Lung (tissue), 11 donors: ENCODE measurements at regions not wholly inside any gene's neighbourhood (a gene's known extent, or its start where the extent isn't known, plus 50 kb on each side); places are given as distances from the start of the nearest gene placed in this dataset.

ENCODE experiments used
- ATAC-seq: fragments of 200-7000 bp; cut with Tn5 transposase; one replicate; pipeline ENCODE4 v1.9.1; 2020; ENCODE audit warnings: moderate number of reproducible peaks; ENCODE audit not compliant: insufficient read depth, low FRiP score
- DNase-seq, 3 donors: peaks; one replicate each; pipeline ENCODE4 v3.0.0-alpha.2; 2013 to 2017
- H3K27ac ChIP-seq, 2 donors: one replicate each; pipeline ENCODE4 v1.5.1; 2013; ENCODE audit warnings: mild to moderate bottlenecking in 2 of 2, moderate library complexity in 2 of 2, control low read depth in 1 of 2, inconsistent platforms in 1 of 2, low read depth in 1 of 2, low read length in 1 of 2
- H3K27me3 ChIP-seq, 3 donors: one replicate each; pipeline ENCODE4 v1.5.1; 2013; ENCODE audit warnings: low read length in 2 of 3; ENCODE audit not compliant: control insufficient read depth in 3 of 3, insufficient read depth in 3 of 3
- H3K36me3 ChIP-seq, 4 donors: one replicate each; pipeline ENCODE4 v1.5.1; 2013; ENCODE audit warnings: low read length in 4 of 4, mild to moderate bottlenecking in 1 of 4, moderate library complexity in 1 of 4; ENCODE audit not compliant: control insufficient read depth in 4 of 4, insufficient read depth in 4 of 4
- H3K4me1 ChIP-seq, 5 donors: one replicate each; pipeline ENCODE4 v1.5.1; 2013; ENCODE audit warnings: low read length in 5 of 5, mild to moderate bottlenecking in 2 of 5, moderate library complexity in 1 of 5; ENCODE audit not compliant: control insufficient read depth in 5 of 5, insufficient read depth in 5 of 5
- H3K4me3 ChIP-seq: one replicate; pipeline ENCODE4 v1.5.1; 2013; ENCODE audit warnings: mild to moderate bottlenecking, control low read depth, moderate library complexity
- H3K9ac ChIP-seq, 2 donors: one replicate each; pipeline ENCODE4 v1.5.1; 2013; ENCODE audit warnings: low read length in 2 of 2, control low read depth in 1 of 2; ENCODE audit not compliant: insufficient read depth in 1 of 2
- H3K9me3 ChIP-seq, 4 donors: one replicate each; pipeline ENCODE4 v1.5.1; 2013; ENCODE audit warnings: low read length in 3 of 4, mild to moderate bottlenecking in 1 of 4, moderate library complexity in 1 of 4; ENCODE audit not compliant: control insufficient read depth in 4 of 4, insufficient read depth in 3 of 4
- CTCF ChIP-seq: IDR thresholded peaks from 2 replicates; pipeline ENCODE4 v1.5.1; 2012; ENCODE audit warnings: mild to moderate bottlenecking; ENCODE audit errors: control extremely low read depth, extremely low read depth
- WGBS, 2 donors: extraction: QIAGEN DNeasy Blood & Tissue Kit; methylation state at CpG; one replicate each; pipeline ENCODE4 v1.1.7; 2013; 5-methylcytosine and 5-hydroxymethylcytosine counted together
- donor health status: control.
- donor health status: control.
- donor health status: Bipolar disorder and iron deficiency.
- donor health status: healthy.
- donor health status: DM: yes; HTN: yes; CAD: no.

DNA sequence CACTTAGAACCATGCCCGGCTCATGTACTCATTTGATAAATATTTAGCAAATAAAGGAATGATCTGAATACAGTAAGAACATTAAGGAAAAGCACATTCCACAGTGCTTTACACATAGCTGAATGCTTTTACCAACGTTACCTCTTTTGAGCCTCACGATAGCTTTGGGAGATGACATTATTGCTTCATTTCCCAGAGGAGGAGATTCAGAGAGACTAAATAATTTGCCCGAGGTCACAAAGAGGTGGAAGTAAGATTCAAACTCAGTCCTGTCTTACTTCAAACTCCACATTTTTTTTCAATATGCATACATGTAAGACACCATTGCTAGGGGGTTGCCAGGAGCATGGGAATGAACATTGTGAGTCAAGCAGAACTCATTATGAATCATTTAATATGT, 538.5 kb downstream of the BCOR start:
- no peak overlapping the region for H3K4me3 ChIP-seq
- no peaks in the 10 kb centered on the region for H3K4me1 ChIP-seq
- no peak for DNase-seq
- 77 to 79% methylated on average over 4 of the region's 4 CpGs for whole genome bisulfite sequencing, 2 donors
- peaks cover 0 to 9% (median 0%) of the 10 kb centered on the region in 4 donors for H3K9me3 ChIP-seq
- H3K27me3 ChIP-seq, result peaks cover 0 to 30% (median 6%) of the 10 kb centered on the region in 3 donors
- no peak overlapping the region for H3K27ac ChIP-seq
- no peak for ATAC-seq
- no peak for TF ChIP-seq CTCF
- H3K9ac ChIP-seq, result no peak overlapping the region
- no peaks in the 10 kb centered on the region for H3K36me3 ChIP-seq

DNA sequence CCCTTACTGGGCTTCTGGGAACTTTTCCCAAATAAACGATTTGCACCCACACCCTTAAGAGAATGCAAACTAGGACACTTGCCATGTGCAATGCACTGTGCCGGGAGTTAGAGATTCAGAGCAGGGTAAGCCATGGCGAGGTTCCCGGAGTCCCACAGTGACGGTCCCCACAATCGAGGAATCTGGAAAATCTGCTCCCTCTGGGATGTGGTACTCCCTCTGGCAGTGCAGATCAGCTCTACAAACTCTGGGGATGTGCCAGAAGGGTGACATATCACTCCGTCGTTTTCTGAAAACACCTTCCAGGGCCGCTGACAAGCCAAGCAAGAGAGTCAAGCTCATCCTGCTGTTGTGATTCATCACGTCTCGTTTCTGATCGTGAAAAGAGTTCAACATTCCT, 537.5 kb downstream of the BCOR start:
- WGBS, 2 donors, result 80 to 90% methylated on average over 12 of the region's 12 CpGs
- no peak for ATAC-seq

GRCh38 chrX:39563178-39563577, 534.6 kb downstream of the BCOR start:
- H3K36me3 ChIP-seq, result no peaks in the 10 kb centered on the region
- peaks cover 0 to 11% (median 0%) of the 10 kb centered on the region in 4 donors for H3K9me3 ChIP-seq
- H3K9ac ChIP-seq, result no peak overlapping the region
- no peak for TF ChIP-seq CTCF
- H3K27me3 ChIP-seq, result peaks cover 0 to 27% (median 3%) of the 10 kb centered on the region in 3 donors
- H3K4me1 ChIP-seq, result no peaks in the 10 kb centered on the region
- no peak for DNase-seq
- no peak for ATAC-seq
- no peak overlapping the region for H3K4me3 ChIP-seq
- no peak overlapping the region for H3K27ac ChIP-seq

More for the DNA sequence above, 537.5 kb downstream of the BCOR start:
- Histone ChIP-seq H3K36me3 (no peaks in the 10 kb centered on the region), H3K4me1 (no peaks in the 10 kb centered on the region), H3K9me3 (peaks cover 0 to 6% (median 0%) of the 10 kb centered on the region in 4 donors), H3K9ac (no peak overlapping the region), H3K27ac (no peak overlapping the region), H3K27me3 (peaks cover 0 to 30% (median 3%) of the 10 kb centered on the region in 3 donors), H3K4me3 (no peak overlapping the region)
- TF ChIP-seq CTCF, result no peak
- no peak for DNase-seq

GRCh38 chrX:39564751-39565150, 533.0 kb downstream of the BCOR start:
- WGBS, 2 donors, result 74 to 93% methylated on average over 3 of the region's 3 CpGs
- Histone ChIP-seq H3K36me3 (no peaks in the 10 kb centered on the region), H3K9me3 (peaks cover 0 to 11% (median 0%) of the 10 kb centered on the region in 4 donors), H3K9ac (no peak overlapping the region), H3K27me3 (peaks cover 0 to 21% (median 2%) of the 10 kb centered on the region in 3 donors), H3K27ac (no peak overlapping the region), H3K4me3 (no peak overlapping the region), H3K4me1 (no peaks in the 10 kb centered on the region)
- DNase-seq (no peak), ATAC-seq (no peak)
- TF ChIP-seq CTCF, result no peak
